ENCODE measurements at regions not wholly inside any gene's neighbourhood (a gene's known extent, or its start where the extent isn't known, plus 50 kb on each side); places are given as distances from the start of the nearest gene placed in this dataset.

- DNase-seq, result no peak
Measured at GRCh38 chr2:129708221-129708967, 271.1 kb upstream of the RAB6C start.

GRCh38 chr2:129709001-129709955, 270.2 kb upstream of the RAB6C start:
- no peak for DNase-seq

- no peak for DNase-seq
Measured at GRCh38 chr2:129709956-129710598, 269.4 kb upstream of the RAB6C start.

- DNase-seq, result no peak
Measured at GRCh38 chr2:129710670-129711495, 268.6 kb upstream of the RAB6C start.

- DNase-seq, result no peak
Measured at GRCh38 chr2:129711816-129712675, 267.4 kb upstream of the RAB6C start.

DNA sequence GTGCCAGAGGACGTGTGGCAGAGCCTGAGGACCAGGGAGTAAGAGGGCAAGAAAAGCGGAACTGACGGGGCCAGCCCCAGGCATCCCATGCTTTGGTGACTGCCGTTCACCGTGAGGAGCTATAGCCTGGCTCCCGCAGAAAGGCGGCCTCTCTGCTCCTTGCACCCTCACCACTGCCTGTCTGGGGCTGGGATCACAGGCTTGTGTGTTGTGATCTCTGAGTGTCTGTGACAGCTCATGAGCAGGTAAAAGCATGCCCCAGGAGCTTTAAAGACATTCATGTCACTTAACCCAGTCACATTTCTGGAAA, 266.8 kb upstream of the RAB6C start:
- DNase-seq, result no peak

DNA sequence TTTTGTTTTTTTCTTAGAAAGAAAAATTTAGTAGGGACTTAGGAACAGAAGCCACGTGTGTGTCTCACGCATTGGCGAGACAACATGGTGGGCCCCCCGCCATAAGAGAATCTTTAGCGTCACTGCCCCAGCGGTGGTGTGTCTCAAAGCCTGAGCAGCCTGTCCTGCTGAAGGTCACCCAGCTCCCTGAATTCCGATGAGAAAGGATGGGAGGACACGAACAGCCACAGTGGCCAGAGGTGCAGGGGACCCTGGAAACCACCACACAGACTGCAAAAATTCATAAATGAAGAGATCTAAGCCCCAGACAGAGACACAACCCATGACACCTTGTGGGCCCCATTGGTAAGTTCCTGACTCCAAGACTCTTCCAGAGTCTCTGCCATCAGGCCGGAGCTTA, 266.1 kb upstream of the RAB6C start:
- DNase-seq, result no peak

GRCh38 chr2:129716781-129717559, 262.5 kb upstream of the RAB6C start:
- no peak for DNase-seq

DNA sequence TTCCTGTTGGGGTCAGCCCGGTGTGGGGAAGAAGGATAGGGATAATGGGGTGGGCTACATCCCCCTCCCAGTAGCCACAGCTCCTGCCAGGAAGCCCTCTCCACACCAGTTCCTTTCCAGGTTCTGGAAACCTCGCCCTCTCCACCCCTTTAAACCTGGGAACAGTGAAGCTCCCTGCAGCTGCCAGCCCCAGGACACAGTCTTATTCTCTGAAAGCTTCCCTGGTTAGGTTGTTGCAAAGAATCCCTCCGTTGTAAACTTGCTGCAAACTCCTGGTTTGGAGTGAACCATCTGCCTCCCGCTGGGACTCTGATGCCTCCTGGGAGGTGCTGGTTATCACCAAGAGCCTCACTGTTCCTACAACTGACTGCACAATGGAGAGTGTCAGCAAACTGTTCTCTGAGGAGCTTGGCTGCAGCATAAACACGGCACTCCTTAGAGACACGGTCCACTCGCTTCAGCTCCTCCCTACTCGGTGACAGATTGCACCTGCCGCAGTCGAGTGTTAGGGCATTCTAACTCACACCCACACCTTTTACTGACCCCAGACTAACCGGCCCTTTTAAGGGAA, 261.8 kb upstream of the RAB6C start:
- no peak for DNase-seq

DNA sequence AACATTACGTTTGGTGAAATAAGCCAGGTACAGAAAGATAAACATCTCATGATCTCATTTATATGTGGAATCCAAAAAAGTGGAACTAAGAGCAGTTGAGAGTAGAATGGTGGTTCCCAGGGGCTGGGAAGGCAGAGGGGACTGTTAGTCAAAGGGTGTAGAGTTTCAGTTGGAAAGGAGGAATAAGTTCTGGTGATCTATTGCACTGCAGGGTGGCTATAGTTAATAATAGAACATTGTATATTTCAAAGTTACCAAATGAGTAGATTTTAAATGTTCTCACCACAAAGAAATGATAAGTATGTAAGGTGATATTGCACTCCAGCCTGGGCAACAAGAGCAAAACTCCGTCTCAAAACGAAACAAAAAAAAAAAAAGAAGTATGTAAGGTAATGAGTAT, 260.1 kb upstream of the RAB6C start:
- no peak for DNase-seq

DNA sequence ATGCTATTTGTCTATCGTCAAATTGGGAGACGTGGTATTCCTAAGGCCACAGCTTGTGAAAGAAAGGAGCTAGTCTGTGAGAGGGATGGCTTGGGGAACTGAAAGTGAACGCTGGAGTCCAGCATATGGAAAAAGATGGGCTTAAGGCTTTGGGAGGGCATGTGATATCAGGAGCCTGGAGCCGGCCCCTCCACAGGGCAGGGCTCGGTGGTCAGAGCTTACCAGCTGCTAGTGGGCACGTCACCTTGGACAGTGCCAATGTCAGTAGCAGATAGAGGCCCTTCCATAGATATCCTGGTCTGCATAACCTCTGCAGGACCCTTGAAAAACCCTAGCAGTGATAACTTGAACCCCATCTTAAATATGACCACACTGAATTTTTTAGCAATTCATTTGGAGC, 259.1 kb upstream of the RAB6C start:
- DNase-seq, result no peak

GRCh38 chr2:129720761-129721160, 258.7 kb upstream of the RAB6C start:
- DNase-seq, result no peak

DNA sequence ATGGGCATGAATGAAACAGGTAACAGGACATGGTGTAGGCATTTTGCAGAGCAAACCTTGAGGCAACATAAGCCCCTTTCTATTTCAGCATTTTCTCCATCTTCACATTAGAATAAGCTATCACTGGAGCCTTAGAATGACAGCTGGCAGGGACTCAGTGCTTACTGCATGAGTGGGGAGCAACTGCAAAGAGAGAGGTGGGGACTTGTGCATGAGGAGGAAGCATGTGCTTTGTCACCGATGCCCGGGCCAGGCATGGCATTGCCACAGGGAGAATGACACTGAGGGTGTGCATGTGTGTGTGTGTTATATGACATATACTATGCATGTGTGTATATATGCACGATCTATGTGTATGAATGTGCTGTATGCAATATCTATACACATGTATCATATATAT, 258.2 kb upstream of the RAB6C start:
- DNase-seq, result no peak

GRCh38 chr2:129721846-129722245, 257.6 kb upstream of the RAB6C start:
- DNase-seq, result no peak

- DNase-seq, result no peak
Measured at GRCh38 chr2:129722306-129723019, 257.0 kb upstream of the RAB6C start.

DNA sequence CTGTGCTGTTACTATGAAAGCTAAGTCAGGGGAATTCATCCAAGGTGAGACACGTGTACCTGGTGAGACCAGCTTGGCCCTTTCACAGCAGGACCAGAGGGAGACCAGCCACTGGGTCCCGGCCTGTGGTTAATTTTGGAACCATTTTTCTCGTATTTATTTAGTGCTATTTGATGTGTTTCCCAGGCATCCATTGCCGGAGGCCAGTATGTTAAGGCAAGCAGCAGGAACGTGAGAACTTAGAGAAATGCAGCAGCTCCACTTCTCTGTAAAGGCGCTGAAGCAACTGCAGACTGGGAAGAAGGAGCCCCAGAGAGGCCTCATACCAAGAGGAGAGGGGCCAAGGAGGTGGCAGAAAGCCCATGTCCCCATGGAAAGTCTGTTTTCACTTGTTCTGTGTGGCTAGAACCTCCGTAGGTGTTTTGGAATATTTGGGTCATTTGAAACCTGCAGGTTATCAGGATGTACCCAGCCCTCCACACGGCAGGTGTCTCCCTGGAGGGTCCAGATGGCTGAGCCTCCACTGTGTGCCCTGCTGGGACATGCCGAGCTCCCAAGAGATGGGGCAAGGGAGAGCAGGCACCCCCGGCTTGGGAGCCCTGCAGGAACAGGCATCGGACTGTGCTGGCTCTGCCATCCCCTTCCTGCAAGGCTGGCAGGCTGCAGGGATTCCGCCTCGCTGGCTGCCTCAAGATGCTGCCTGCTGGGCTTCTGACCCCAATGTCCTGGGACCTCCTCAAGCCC, 256.0 kb upstream of the RAB6C start:
- no peak for DNase-seq

DNA sequence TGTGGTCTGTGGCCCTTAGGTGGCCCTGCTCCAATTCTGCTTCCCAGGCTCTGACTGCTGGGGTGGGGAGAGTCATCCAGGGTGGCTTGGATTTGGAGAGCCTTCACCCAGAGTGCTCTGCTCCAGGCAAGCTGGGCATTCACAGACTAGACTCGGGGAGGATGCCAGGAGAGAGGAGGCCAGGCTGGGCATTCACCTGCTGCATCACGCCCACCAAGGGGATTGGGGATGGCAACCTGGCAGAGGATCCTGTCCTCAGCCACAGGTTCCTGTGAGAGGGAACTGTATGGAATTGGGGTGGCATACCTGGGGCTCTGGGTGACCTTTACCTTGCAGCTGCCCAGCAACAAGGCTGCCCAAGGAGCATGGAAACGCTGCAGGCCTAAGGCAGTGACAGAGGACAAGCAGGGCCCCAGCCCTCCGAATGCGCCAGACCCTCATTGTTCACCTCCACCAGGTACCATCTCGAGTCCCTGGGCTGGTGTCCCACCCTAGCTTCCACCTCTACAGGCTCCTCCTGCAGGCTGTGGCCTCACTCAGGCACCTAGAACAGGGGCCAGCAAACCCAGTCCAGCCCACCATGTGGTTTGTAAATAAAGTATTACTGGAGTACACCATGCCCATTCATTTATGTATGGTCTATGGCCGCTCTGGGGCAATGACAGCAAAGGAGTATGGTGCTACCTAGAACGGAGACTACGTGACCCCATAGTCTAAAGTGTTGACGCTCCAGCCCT, 255.3 kb upstream of the RAB6C start:
- DNase-seq, result no peak
